Lower leg skin (tissue), 3 donors: ENCODE measurements at regions not wholly inside any gene's neighbourhood (a gene's known extent, or its start where the extent isn't known, plus 50 kb on each side); places are given as distances from the start of the nearest gene placed in this dataset.

Experiments
- CTCF ChIP-seq, 3 donors: fragments of 450-650 bp; IDR thresholded peaks; one replicate each; pipeline ENCODE4 v1.5.1; 2016; ENCODE audit warnings: antibody characterized with exemption in 3 of 3, mild to moderate bottlenecking in 3 of 3, moderate library complexity in 2 of 3
- POLR2A ChIP-seq, 2 donors: fragments of 450-650 bp; IDR thresholded peaks; one replicate each; pipeline ENCODE4 v1.6.1; 2016 to 2017; ENCODE audit warnings: antibody characterized with exemption in 2 of 2, mild to moderate bottlenecking in 1 of 2, moderate library complexity in 1 of 2

DNA sequence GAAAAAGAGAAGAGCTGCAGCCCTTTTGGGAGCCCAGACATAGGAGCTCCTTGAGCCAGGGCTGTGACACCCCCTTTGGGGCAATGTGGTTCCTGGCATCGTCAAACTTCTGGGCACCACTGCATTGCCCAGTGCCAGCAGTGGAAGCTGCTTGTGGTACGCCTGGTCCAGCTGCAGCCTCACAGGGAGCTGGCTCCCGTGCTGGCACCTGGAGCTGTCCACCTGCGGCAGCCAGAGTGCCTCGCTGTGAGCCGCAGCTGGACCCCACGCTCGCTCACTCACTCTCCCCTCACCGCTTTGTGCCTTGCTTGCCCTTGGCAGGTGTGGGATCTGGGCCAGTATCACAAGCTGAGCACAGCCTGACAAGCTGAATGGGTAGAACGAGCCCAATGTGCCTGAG is 1150.8 kb upstream of the CDH6 start:
- TF ChIP-seq POLR2A (IDR thresholded peaks at IDR 0.05) = no peak
- TF ChIP-seq CTCF (IDR thresholded peaks at IDR 0.05) = no peak
